PC-3 (cell line): ENCODE measurements at regions not wholly inside any gene's neighbourhood (a gene's known extent, or its start where the extent isn't known, plus 50 kb on each side); places are given as distances from the start of the nearest gene placed in this dataset.
A peak's percentile ranks its signal among the peaks of the same experiment; 100 is the strongest.

ENCODE experiments used
- ATAC-seq: fragments of 200-7000 bp; cut with Tn5 transposase; 2 replicates; pipeline ENCODE4 v1.9.1; 2020; ENCODE audit warnings: mild to moderate bottlenecking, moderate library complexity
- BruUV-seq: library from RNA; stranded (reverse); fragments of 400-500 nt; replicated peaks from 2 replicates; lab custom pipeline; 2021; lab: Mats Ljungman, UMichigan
- CTCF ChIA-PET: fragments of 300-600 bp; sonication (Branson Sonifier 250); formaldehyde crosslinking; loops from one replicate; lab custom pipeline; 2022; ENCODE audit warnings: antibody characterized with exemption; lab: Charles Lee
- POLR2A ChIA-PET: fragments of 300-600 bp; sonication (Branson Sonifier 250); formaldehyde crosslinking; loops from one replicate; lab custom pipeline; 2022; ENCODE audit warnings: antibody characterized with exemption; ENCODE audit not compliant: unreplicated experiment; lab: Charles Lee
- DNase-seq: peaks from one replicate; pipeline ENCODE4 v3.0.0-alpha.2; 2015
- H2AFZ ChIP-seq: fragments of 300-600 bp; sonication (generic); 2 replicates; pipeline ENCODE4 v1.6.0; 2016; ENCODE audit warnings: antibody characterized with exemption, low read length
- H3F3A ChIP-seq: fragments of 300-600 bp; sonication (generic); one replicate; pipeline ENCODE4 v1.6.0; 2017; ENCODE audit warnings: antibody characterized with exemption, low read length, control low read depth, mild to moderate bottlenecking; ENCODE audit not compliant: unreplicated experiment
- H3K27ac ChIP-seq: fragments of 300-600 bp; sonication (generic); 2 replicates; pipeline ENCODE4 v1.5.1; 2016; ENCODE audit warnings: mild to moderate bottlenecking, low read length
- H3K27me3 ChIP-seq: fragments of 300-600 bp; sonication (generic); 2 replicates; pipeline ENCODE4 v1.6.1; 2016; ENCODE audit warnings: low read length, mixed read lengths
- H3K36me3 ChIP-seq: fragments of 300-600 bp; sonication (generic); 2 replicates; pipeline ENCODE4 v1.6.1; 2016; ENCODE audit warnings: low read depth, mixed run types, low read length, mixed read lengths
- H3K4me1 ChIP-seq: fragments of 300-600 bp; sonication (generic); 2 replicates; pipeline ENCODE4 v1.5.1; 2016; ENCODE audit warnings: low read length; ENCODE audit not compliant: insufficient read depth
- H3K4me2 ChIP-seq: fragments of 300-600 bp; sonication (generic); 2 replicates; pipeline ENCODE4 v1.6.0; 2016; ENCODE audit warnings: low read length
- H3K4me3 ChIP-seq: fragments of 300-600 bp; sonication (generic); 2 replicates; pipeline ENCODE4 v1.5.1; 2016; ENCODE audit warnings: mild to moderate bottlenecking, low read length, mixed read lengths
- H3K79me2 ChIP-seq: fragments of 300-600 bp; sonication (generic); 2 replicates; pipeline ENCODE4 v1.6.1; 2017; ENCODE audit warnings: low read length, mixed read lengths
- H3K9ac ChIP-seq: fragments of 300-600 bp; sonication (generic); 2 replicates; pipeline ENCODE4 v1.6.0; 2016; ENCODE audit warnings: mild to moderate bottlenecking, low read length
- H3K9me2 ChIP-seq: fragments of 300-600 bp; sonication (generic); replicated peaks from 2 replicates; pipeline ENCODE4 v1.6.1; 2016; ENCODE audit warnings: mixed run types, low read length, mixed read lengths
- H3K9me3 ChIP-seq: fragments of 300-600 bp; sonication (generic); 2 replicates; pipeline ENCODE4 v1.6.1; 2016; ENCODE audit warnings: low read length, mixed read lengths
- H4K20me1 ChIP-seq: fragments of 300-600 bp; sonication (generic); 2 replicates; pipeline ENCODE4 v1.6.1; 2016; ENCODE audit warnings: low read length, mixed read lengths
- CTCF ChIP-seq: fragments of 300-600 bp; sonication (generic); conservative IDR thresholded peaks from 2 replicates; pipeline ENCODE4 v1.5.1; 2017; ENCODE audit warnings: antibody characterized with exemption, low read depth, mild to moderate bottlenecking, low read length
- EZH2 ChIP-seq: fragments of 300-600 bp; sonication (generic); IDR thresholded peaks from one replicate; pipeline ENCODE4 v1.6.1; 2017; ENCODE audit warnings: antibody characterized with exemption, mild to moderate bottlenecking, low read length; ENCODE audit not compliant: unreplicated experiment
- EZH2phosphoT487 ChIP-seq: fragments of 300-600 bp; sonication (generic); IDR thresholded peaks from 2 replicates; pipeline ENCODE4 v1.6.1; 2018; ENCODE audit warnings: mild to moderate bottlenecking, antibody characterized with exemption, low read length, borderline replicate concordance
- intact Hi-C: fragments of 100-400 bp; cut with micrococcal nuclease; formaldehyde crosslinking; loops from 2 replicates; pipeline ENCODE4 v1.9.0; 2023

GRCh38 chr9:16029046-16029615, 476.3 kb downstream of the CCDC171 start:
- Histone ChIP-seq H3K36me3 (no peaks in the 10 kb centered on the region), H3K9ac (peak overlapping the region; percentile 74), H3F3A (no peaks in the 10 kb centered on the region), H3K9me3 (no peaks in the 10 kb centered on the region), H3K79me2 (no peaks in the 10 kb centered on the region), H3K4me1 (peaks cover 40% of the 10 kb centered on the region), H4K20me1 (no peaks in the 10 kb centered on the region), H3K9me2 (no peaks in the 10 kb centered on the region), H3K4me3 (no peak overlapping the region), H2AFZ (no peak overlapping the region; the same call in 1 of the 2 replicates), H3K27ac (peak overlapping the region; percentile 96), H3K27me3 (no peaks in the 10 kb centered on the region), H3K4me2 (no peak overlapping the region)
- POLR2A ChIA-PET: no interaction called here
- no TSS peak for BruUV-seq
- ATAC-seq (no peak), DNase-seq (peak; percentile 57)
- TF ChIP-seq CTCF (no peak), EZH2 (no peak)
- intact Hi-C loops: no loop called here
- CTCF ChIA-PET: no interaction called here

- no peaks in the 10 kb centered on the region for H3K27me3 ChIP-seq
- DNase-seq (peak; percentile 7), ATAC-seq (peak; percentile 21)
- H3K79me2 ChIP-seq: no peaks in the 10 kb centered on the region
- ChIA-PET POLR2A (no interaction called here), CTCF (no interaction called here)
- H3K4me3 ChIP-seq: no peak overlapping the region
- no TSS peak for BruUV-seq
- peaks cover 36% of the 10 kb centered on the region for H3K4me1 ChIP-seq
- H3K4me2 ChIP-seq: peak overlapping the region; percentile 6; the same call in 1 of the 2 replicates
- peak overlapping the region; percentile 74 for H3K9ac ChIP-seq
- H3K9me3 ChIP-seq: no peaks in the 10 kb centered on the region
- no peaks in the 10 kb centered on the region for H3K9me2 ChIP-seq
- H2AFZ ChIP-seq: no peak overlapping the region
- H3K36me3 ChIP-seq: no peaks in the 10 kb centered on the region
- no peak for TF ChIP-seq EZH2
- TF ChIP-seq EZH2phosphoT487: no peak
- TF ChIP-seq CTCF: no peak
- intact Hi-C loops: loop anchor here (5.0 kb wide), 1 partner anchor 102 kb away; no protein-coding TSS in a partner anchor
- no peaks in the 10 kb centered on the region for H4K20me1 ChIP-seq
- peak overlapping the region; percentile 96 for H3K27ac ChIP-seq
- H3F3A ChIP-seq: no peaks in the 10 kb centered on the region
Observed at GRCh38 chr9:16029796-16030363, 477.0 kb downstream of the CCDC171 start.
